Natural killer cell treated with Interleukin-12 subunit alpha and Interleukin-12 subunit beta and Interleukin-15 and Interleukin-18, amount 100 ng/mL, for 72 hours (primary cell): ENCODE measurements at regions not wholly inside any gene's neighbourhood (a gene's known extent, or its start where the extent isn't known, plus 50 kb on each side); places are given as distances from the start of the nearest gene placed in this dataset.
"Not testable (repeated sequence)": the region's sequence is repeated elsewhere in the genome, so short reads cannot be mapped to it uniquely, and the experiment has no call there.

Experiments
- ATAC-seq, 2 donors: fragments of 150-1000 bp; cut with Tn5 transposase in 1 of 2; sonication (Bioruptor Pico), chemical (Tn5 transposase) in 1 of 2; 2 replicates each; pipeline ENCODE4 v1.10.0; 2021
- DNase-seq: peaks from one replicate; pipeline ENCODE4 v3.0.0; 2022; ENCODE audit warnings: low spot score
- H3K27ac Mint-ChIP-seq, 2 donors: 1 replicate in 1 of 2; 2 replicates in 1 of 2; pipeline ENCODE4 v1.8.0; 2022; ENCODE audit warnings: mixed read lengths in 2 of 2, mild to moderate bottlenecking in 1 of 2, moderate library complexity in 1 of 2
- H3K27me3 Mint-ChIP-seq, 2 donors: 1 replicate in 1 of 2; 2 replicates in 1 of 2; pipeline ENCODE4 v1.8.0; 2022; ENCODE audit warnings: mixed read lengths in 2 of 2
- H3K36me3 Mint-ChIP-seq: one replicate; pipeline ENCODE4 v1.8.0; 2022; ENCODE audit warnings: mixed read lengths
- H3K4me1 Mint-ChIP-seq, 2 donors: 1 replicate in 1 of 2; 2 replicates in 1 of 2; pipeline ENCODE4 v1.8.0; 2022; ENCODE audit warnings: low read depth in 2 of 2, mixed read lengths in 2 of 2, mild to moderate bottlenecking in 1 of 2
- H3K4me3 Mint-ChIP-seq: one replicate; pipeline ENCODE4 v1.8.0; 2022; ENCODE audit warnings: mixed read lengths
- H3K9me3 Mint-ChIP-seq: 2 replicates; pipeline ENCODE4 v1.8.0; 2022; ENCODE audit warnings: mixed read lengths

GRCh38 chr7:3144776-3145125 lies 101.1 kb upstream of the CARD11 start:
- H3K27me3 Mint-ChIP-seq, ATAC-seq, H3K36me3 Mint-ChIP-seq, H3K27ac Mint-ChIP-seq, DNase-seq, H3K9me3 Mint-ChIP-seq, H3K4me3 Mint-ChIP-seq: not testable (repeated sequence)
- peaks cover 9 to 11% of the 10 kb centered on the region in 2 donors for H3K4me1 Mint-ChIP-seq

DNA sequence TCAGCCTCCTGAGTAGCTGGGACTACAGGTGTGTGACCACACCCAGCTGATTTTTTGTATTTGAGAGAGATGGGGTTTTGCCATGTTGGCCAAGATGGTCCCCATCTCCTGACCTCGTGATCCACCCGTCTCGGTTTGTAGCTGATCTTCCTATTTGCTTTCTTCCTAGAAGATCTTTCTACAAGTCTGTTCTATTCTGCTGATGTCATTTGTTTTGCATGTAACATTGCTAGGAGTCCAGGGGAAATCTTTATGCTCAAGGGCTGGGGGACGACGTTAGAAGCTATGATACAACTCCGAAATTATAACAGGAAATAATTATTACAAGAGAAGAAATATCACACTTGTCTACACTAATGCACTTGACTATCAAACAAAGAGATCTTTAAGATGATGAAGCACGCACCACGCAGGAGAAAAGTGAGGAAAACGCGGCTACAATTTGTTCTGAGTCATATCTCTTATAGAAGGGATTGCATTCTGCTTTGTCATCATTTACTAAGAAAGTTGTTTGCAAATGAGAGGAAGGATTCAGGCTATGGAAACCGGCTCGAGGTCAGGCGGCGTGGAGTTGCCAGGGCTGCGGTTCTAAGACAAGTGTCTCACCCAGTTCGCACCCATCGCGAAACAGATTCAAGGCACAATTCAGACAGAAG lies 103.0 kb upstream of the CARD11 start:
- ATAC-seq = peak; percentile 80 to 88

GRCh38 chr7:3148471-3148870 lies 104.8 kb upstream of the CARD11 start:
- H3K27ac Mint-ChIP-seq, ATAC-seq, DNase-seq, H3K27me3 Mint-ChIP-seq, H3K36me3 Mint-ChIP-seq, H3K4me3 Mint-ChIP-seq, H3K9me3 Mint-ChIP-seq: not testable (repeated sequence)
- peaks cover 10 to 17% of the 10 kb centered on the region in 2 donors for H3K4me1 Mint-ChIP-seq

More for the DNA sequence above, 103.0 kb upstream of the CARD11 start:
- DNase-seq = peak; percentile 66
- no peaks in the 10 kb centered on the region for H3K36me3 Mint-ChIP-seq
- peak overlapping the region in 1 of 2 donors; percentile 24 for H3K27ac Mint-ChIP-seq
- no peaks in the 10 kb centered on the region for H3K9me3 Mint-ChIP-seq
- no peaks in the 10 kb centered on the region for H3K27me3 Mint-ChIP-seq
- peaks cover 9 to 17% of the 10 kb centered on the region in 2 donors for H3K4me1 Mint-ChIP-seq
- peak overlapping the region; percentile 19 for H3K4me3 Mint-ChIP-seq

DNA sequence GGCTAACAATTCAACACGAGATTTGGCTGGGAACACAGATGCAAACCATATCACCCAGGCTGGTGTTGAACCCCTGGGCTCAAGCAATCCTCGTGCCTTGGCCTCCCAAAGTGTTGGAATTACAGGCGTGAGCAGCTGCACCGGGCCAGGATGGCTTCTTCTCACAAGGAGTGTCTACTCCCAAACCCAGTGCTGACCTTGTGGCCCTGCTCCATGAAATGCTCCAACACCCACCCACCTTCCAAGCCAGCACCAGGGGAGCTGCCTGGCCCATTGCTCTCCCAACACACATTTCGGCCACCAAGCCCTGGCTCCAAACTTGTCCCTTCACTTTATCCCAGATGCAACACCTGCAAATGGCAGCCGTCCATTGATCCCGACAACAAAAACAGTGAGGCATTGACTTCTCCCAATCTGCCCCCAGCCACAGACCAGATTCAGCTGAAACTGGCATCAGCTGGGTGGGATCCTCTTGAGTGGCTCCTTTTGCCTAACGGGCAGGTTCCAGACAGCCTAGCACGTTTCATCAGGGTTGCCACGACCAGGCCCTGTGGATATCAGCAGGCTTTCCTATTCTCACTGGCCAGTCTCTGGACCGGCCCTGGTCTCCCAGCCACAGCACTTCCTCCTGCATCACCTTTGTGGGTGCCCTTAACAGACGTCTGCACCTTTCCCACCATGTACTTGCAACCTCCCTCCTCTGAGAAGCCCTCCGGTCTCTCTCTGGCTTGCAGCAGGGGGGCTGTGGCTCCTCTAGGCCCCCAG lies 105.7 kb upstream of the CARD11 start:
- Mint-ChIP-seq H3K4me1 (peaks cover 15 to 22% of the 10 kb centered on the region in 2 donors), H3K27me3 (no peaks in the 10 kb centered on the region), H3K27ac (peak overlapping the region in 1 of 2 donors; percentile 22), H3K4me3 (no peak overlapping the region), H3K9me3 (no peaks in the 10 kb centered on the region), H3K36me3 (no peaks in the 10 kb centered on the region)
- no peak for DNase-seq
- no peak for ATAC-seq

DNA sequence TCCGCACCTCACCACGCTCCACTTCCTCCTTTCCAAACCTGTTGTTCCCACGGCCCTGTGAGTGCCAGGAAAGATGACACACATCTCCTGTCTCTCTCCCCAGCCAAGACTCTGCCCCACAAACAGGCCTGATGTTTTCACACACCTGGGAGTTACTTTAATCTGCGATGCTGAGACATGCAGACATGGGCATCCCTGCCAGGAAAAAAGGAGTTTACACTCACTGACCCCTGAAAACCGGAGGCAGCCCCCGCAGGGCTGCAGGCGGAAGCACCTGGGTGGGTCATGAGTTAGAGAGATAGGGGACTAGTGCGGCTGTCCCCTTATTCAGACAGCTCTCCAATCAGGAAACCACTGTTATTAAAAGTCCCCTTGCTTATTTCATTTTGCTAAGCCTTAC lies 106.4 kb upstream of the CARD11 start:
- Mint-ChIP-seq H3K4me1 (peaks cover 15 to 28% of the 10 kb centered on the region in 2 donors), H3K9me3 (no peaks in the 10 kb centered on the region), H3K36me3 (no peaks in the 10 kb centered on the region), H3K4me3 (no peak overlapping the region), H3K27me3 (no peaks in the 10 kb centered on the region), H3K27ac (peak overlapping the region in 1 of 2 donors; percentile 22)
- no peak for ATAC-seq
- no peak for DNase-seq

DNA sequence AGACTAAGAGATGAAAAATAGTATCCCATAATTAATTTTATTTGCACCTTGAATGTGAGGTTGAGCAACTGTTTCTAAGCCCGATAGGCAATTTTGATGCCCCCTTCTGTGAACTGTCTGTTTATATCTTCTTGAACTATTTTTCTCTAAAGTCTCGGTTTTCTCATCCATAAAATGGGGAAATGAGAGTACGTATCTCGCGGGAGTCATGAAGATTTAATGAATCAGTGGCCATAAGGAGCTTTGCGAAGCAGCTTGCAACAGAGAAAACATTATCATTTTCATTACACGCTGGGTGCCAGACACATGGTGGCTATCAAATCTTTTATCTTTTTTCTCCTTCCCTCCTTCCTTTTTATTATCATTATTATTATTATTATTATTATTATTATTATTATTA lies 108.1 kb upstream of the CARD11 start:
- H3K27me3 Mint-ChIP-seq = no peaks in the 10 kb centered on the region
- H3K27ac Mint-ChIP-seq = no peak overlapping the region
- H3K9me3 Mint-ChIP-seq = no peaks in the 10 kb centered on the region
- DNase-seq (no peak), ATAC-seq (no peak)
- no peak overlapping the region for H3K4me3 Mint-ChIP-seq
- no peaks in the 10 kb centered on the region for H3K36me3 Mint-ChIP-seq
- peaks cover 10 to 25% of the 10 kb centered on the region in 2 donors for H3K4me1 Mint-ChIP-seq

DNA sequence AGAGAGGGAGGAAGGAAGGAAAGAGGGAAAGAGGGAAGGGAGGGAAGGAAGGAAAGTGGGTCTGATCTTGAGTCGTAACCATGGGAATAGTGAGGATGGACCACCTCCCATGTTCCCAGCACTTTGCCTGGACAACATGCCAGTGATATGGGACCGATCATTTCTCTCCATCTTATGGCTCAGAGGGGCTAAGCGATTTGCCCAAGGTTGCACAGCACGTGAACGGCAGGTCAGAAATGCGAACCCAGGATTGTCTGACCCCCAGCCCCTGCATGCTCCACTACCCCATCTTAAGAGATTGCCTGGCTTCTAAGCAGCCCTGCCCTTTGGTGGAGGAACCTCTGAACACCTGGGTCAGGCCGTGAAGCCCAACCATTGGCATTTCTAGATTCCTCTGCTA lies 109.0 kb upstream of the CARD11 start:
- Mint-ChIP-seq H3K9me3 (no peaks in the 10 kb centered on the region), H3K27me3 (no peaks in the 10 kb centered on the region), H3K27ac (no peak overlapping the region), H3K4me1 (peaks cover 5 to 20% of the 10 kb centered on the region in 2 donors), H3K36me3 (no peaks in the 10 kb centered on the region), H3K4me3 (no peak overlapping the region)
- no peak for ATAC-seq
- no peak for DNase-seq

GRCh38 chr7:3153118-3153517 lies 109.5 kb upstream of the CARD11 start:
- no peak for DNase-seq
- Mint-ChIP-seq H3K36me3 (no peaks in the 10 kb centered on the region), H3K27me3 (peaks cover 0 to 3% of the 10 kb centered on the region in 2 donors), H3K27ac (no peak overlapping the region), H3K4me1 (peaks cover 5 to 20% of the 10 kb centered on the region in 2 donors), H3K4me3 (no peak overlapping the region), H3K9me3 (no peaks in the 10 kb centered on the region)
- no peak for ATAC-seq

DNA sequence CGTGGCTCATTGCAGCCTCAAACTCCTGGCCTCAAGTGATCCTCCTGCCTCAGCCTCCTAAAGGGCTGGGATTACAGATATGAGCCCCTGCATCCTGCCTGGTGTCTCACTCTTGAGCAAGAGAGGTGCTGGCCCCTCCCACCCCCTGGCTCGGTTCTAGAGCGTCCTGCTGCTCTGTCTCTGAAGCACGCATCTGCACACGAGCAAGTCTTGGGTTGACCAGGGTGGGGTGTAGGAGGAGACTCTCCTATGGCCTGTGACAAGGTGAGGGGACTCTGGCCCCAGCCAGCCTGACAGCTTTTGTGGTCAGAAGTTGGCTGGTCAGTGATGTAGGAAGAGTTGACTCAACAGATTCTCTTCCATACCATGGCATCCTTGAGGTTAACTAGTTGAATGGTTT lies 110.7 kb upstream of the CARD11 start:
- Mint-ChIP-seq H3K9me3 (no peaks in the 10 kb centered on the region), H3K27ac (peak overlapping the region in 1 of 2 donors; percentile 38), H3K27me3 (peaks cover 0 to 3% of the 10 kb centered on the region in 2 donors), H3K36me3 (no peaks in the 10 kb centered on the region), H3K4me1 (peaks cover 5 to 20% of the 10 kb centered on the region in 2 donors), H3K4me3 (no peak overlapping the region)
- ATAC-seq (peak; percentile 38 to 56), DNase-seq (no peak)

- peaks cover 0 to 3% of the 10 kb centered on the region in 2 donors for H3K27me3 Mint-ChIP-seq
- H3K4me3 Mint-ChIP-seq = no peak overlapping the region
- DNase-seq (no peak), ATAC-seq (peak in 1 of 2 donors; percentile 79)
- peak overlapping the region in 1 of 2 donors; percentile 38 for H3K27ac Mint-ChIP-seq
- H3K36me3 Mint-ChIP-seq = no peaks in the 10 kb centered on the region
- H3K4me1 Mint-ChIP-seq = peaks cover 5 to 16% of the 10 kb centered on the region in 2 donors
- no peaks in the 10 kb centered on the region for H3K9me3 Mint-ChIP-seq
Observed at GRCh38 chr7:3154881-3155494, 111.3 kb upstream of the CARD11 start.

- Mint-ChIP-seq H3K9me3 (no peaks in the 10 kb centered on the region), H3K27ac (no peak overlapping the region), H3K36me3 (no peaks in the 10 kb centered on the region), H3K27me3 (peaks cover 0 to 3% of the 10 kb centered on the region in 2 donors), H3K4me1 (peaks cover 5 to 12% of the 10 kb centered on the region in 2 donors), H3K4me3 (no peak overlapping the region)
- ATAC-seq (no peak), DNase-seq (no peak)
Observed at GRCh38 chr7:3156508-3156907, 112.8 kb upstream of the CARD11 start.

DNA sequence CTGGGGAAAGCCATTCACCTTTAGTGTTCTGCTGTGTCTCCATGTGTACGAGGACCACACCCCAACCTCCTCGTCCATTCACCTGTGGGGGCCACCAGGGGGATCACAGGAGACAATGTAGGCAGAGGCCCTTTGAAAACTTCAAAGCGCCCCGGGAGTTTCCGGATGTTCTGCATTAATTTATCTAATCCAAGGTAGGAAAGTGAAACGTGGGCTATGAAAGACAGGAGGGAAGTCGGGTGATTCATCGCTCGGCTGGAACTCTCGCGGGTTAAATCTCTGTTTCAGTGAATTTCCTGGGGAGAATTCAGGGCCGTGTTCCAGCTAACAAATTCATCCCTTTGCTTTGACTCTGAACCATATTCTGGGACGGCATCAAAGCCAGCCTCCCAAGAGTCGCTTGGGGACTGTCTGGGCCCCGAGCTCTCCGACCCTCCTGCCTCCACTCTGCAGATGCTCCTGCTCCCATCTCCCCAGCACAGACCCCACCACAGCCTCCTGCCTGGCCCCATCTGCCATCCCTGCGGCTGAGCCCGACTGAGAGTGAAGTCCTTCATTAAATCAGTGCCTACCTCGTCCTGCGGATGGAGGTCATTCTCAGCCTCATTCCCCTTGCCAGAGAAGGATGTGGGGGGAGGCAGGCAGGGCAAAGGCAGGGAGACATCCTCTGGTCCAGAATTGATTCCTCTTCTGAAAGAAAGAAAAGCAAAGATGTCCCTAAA lies 114.1 kb upstream of the CARD11 start:
- no peaks in the 10 kb centered on the region for H3K9me3 Mint-ChIP-seq
- no peaks in the 10 kb centered on the region for H3K36me3 Mint-ChIP-seq
- ATAC-seq (no peak), DNase-seq (no peak)
- H3K27me3 Mint-ChIP-seq = peaks cover 0 to 3% of the 10 kb centered on the region in 2 donors
- H3K4me3 Mint-ChIP-seq = no peak overlapping the region
- H3K4me1 Mint-ChIP-seq = peaks cover 5 to 12% of the 10 kb centered on the region in 2 donors
- no peak overlapping the region for H3K27ac Mint-ChIP-seq

DNA sequence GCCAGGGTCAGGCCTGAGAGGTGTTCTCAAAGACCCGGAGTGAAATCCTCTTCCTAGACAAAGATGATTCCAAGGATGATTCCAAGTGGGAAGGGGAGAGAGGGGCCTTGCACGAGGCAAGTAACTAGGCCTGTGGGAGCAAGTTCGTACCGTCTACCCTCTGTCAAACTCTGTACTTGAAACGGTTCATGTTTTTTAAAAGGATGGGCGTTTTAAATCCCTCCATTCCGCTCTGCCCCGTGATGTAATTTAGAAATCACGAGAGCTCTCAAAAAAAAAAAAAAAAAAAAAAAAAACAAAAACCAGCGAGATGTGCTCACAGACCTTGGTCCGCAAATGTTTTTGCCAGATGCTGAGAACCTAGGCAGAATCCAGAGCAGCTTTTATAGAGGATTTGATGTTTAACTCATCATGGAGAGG lies 114.7 kb upstream of the CARD11 start:
- Mint-ChIP-seq H3K27me3 (peaks cover 0 to 3% of the 10 kb centered on the region in 2 donors), H3K9me3 (no peaks in the 10 kb centered on the region), H3K4me1 (peaks cover 5 to 12% of the 10 kb centered on the region in 2 donors), H3K27ac (no peak overlapping the region), H3K36me3 (no peaks in the 10 kb centered on the region), H3K4me3 (no peak overlapping the region)
- ATAC-seq (no peak), DNase-seq (no peak)
